Activated T-cell treated with anti-CD3 and anti-CD28 coated beads for 24 hours (primary cell): ENCODE measurements at regions not wholly inside any gene's neighbourhood (a gene's known extent, or its start where the extent isn't known, plus 50 kb on each side); places are given as distances from the start of the nearest gene placed in this dataset.

ENCODE experiments used
- DNase-seq: peaks from one replicate; pipeline ENCODE4 v3.0.0-alpha.2; 2020; ENCODE audit warnings: low read depth

DNA sequence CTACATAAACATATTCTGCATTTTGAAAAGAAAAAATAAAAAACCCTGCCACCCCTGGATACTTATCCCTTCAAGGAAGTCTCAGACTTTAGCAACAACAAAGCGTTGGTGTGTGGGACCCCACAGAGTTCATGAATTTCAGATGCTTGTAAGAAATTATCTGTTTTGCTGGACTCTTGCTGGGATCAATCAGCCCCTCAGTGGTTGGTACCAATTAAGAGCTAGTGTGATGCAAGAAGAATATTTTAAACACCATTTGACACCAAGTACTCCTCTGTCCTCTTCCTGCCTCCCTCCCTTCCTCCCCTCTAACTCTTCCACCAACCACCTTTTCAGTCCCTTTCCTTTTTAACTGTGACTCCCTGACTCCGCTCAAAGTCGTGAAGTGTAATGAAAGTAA is 51.5 kb downstream of the SST start:
- DNase-seq, result no peak

GRCh38 chr3:187617213-187617612 is 53.0 kb downstream of the SST start:
- DNase-seq, result no peak

DNA sequence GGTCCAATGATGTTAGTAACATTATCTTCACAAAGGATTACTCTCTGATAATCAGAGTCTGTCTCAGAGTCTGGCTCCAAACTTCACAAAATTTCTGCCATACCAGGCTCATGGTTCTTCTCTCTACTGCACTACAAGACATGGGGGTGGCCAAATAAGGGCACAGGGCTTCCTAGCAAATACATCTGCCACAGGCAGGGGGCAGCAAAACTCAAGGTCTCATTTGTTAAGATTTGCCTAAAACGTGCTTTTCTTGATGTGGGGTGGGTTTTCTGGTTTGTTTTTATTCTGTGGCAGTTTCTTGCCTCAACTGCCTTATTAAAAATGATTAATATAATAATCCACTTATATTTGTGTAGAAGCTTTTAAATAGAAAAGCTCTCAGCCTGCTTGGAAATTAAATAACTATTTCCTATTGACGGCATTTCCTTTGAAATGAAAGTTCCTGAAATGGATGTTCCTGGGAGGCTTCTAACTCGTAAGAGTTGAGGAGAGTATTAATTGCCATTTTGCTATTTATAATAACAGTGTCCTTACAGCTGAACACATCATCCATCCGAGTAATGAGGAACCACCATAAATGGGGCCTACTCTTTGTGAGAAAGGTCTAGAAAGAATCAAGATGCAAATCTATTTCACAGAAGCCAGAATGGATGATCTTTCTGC is 53.8 kb downstream of the SST start:
- DNase-seq, result peak; percentile 38

- no peak for DNase-seq
Measured at GRCh38 chr3:187615630-187616029, 54.6 kb downstream of the SST start.

GRCh38 chr3:187612656-187613055 is 57.5 kb downstream of the SST start:
- DNase-seq, result no peak

DNA sequence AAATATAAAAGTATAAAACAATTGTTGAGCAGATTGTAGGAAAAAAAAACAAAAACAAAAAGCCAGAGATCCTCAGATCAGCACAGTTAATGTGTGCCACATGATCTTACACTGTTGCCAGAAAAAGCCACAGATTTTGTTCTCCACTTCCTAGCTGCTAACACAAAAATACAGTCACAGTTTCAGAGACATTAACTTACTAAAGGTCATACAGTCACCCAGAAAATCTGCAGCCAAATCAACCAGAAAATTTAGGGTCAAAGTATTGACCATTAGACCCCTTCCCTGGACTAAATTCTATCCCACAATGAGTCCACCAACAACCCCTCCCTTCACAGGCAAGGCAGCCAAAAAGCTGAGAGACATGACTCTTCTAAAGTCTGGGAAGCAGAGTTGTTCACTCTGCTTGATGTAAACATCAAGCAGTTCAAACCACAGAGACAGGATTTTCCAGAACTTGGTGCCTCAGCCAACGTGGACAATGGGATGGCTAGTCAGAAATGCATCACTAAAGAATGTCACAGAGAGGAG is 59.1 kb downstream of the SST start:
- DNase-seq, result no peak

- DNase-seq, result no peak
Measured at GRCh38 chr3:187594272-187594671, 75.9 kb downstream of the SST start.

DNA sequence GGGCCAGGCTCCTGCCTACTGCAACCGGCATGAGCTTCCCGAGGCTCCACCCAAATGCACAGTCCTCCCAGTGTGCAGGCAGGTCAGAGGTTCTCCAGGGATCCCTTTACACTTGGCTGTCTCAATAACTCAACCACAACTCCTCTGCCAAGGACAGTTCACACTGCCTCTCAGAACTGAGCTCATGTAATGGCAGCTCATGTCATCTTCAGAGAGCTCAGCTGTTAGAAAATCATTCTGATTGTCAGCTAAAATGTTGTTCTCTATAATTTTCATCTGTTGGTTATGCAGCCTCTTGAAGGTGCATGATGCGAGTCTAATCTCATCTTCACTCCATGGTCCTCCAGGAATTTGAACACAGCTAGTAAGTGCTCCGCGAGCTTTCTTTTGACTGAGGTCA is 76.7 kb downstream of the SST start:
- no peak for DNase-seq

DNA sequence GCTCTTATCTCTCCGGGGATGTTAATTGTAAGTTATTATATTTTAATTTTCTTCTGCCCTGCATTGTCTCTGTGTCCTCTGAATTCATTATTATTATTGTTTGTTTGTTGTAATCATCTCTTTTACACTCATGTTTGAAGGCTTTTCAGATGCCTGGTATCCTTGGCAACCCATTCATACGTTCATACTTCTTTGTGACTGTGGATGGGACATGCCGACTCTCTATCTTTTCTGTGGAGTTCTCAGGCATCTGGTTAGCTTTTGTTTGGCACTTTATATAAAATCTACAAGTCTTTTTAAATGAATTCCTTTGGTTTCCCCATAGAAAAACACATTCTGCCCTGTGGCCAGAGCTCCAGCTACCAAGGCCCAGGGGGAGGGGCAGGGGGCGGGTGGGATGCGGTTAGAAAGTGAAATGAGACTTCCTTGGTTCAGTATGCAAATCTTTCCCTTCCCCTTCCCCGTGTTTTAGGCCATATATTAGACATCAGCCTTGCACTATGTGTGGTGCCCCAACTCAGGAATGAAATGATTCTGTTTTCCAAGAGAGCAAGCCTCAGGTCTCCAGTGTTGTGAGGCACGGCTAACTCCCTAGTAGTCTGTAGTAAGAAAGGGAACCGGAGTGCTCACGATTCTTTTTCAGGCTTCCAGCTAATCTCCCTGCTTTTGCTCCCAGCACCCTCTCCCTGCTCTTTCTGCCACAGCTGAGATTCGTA is 79.2 kb downstream of the SST start:
- DNase-seq, result no peak

DNA sequence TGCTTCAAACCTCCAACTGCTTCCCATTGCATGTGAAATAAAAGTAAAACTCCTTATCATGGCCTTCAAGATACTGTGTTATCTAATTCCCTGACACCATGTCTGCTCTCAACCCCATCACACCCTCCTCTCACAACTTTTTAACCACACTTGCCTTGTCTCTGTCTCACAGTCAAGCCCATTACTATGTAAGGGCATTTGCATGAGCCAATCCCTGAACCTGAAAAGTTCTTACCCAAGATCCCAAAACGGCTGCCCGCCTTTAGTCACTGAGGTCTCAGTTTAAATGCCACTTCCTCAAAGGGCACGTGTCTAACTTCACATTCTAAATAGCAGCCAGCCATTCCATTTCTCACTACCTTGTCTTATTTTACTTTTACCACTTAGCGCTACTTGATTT is 83.1 kb downstream of the SST start:
- no peak for DNase-seq

DNA sequence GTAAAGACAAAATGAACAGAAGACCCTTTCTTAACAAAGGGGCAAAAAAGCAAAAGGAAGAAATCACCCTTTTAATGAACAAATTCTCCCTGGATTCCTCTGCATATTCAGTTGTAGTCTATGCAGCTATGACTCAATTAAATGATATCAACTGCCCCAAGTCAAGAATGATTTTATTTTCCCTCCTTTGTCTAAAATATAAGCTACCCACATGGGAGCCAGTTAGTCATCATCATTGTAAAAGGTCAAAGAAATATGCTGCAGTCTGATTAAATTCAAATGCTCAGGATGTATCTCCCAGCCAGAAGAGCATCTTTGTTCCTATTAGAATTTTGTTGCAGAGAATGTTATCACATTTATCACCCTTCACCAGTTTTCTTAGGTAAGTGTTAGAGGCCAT is 84.0 kb downstream of the SST start:
- DNase-seq, result no peak

DNA sequence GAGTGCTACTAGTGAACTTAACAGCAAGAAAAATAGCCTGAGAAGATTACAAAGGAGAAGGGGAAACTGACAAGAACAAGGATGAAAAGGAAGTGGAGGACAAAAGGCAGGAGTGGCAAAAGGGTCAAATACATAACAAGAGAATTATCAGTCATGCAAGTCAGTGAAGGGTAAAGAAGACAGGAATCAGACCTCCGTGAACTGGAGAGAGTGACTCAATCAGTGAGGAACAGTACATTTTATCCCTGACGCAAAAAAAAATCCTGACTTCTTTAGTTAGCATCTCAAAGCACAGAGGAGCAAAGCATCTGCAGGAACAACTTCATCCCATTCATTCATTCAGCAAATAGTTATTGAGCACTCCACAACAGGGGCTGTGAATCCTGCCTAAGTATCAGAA is 97.8 kb downstream of the SST start:
- DNase-seq, result no peak

DNA sequence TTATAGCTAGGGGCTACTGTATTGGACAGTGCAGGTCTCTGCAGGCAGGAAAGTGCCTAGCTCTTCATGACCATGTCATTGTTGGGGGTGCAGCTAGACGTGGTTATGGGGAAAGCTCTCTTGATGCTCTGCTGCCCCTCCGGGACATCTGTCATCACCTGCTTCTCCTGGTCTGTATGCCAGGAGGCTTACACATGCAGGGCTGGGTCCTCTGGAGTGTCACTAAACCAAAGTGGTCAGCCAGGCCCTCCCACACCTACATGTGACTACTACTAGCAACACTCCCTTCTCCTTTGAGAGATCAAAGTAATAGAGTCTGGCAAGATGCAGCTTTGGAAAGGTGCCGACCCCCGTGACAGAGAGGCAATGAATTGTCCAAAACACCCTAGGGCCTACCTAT is 98.5 kb downstream of the SST start:
- DNase-seq, result no peak

DNA sequence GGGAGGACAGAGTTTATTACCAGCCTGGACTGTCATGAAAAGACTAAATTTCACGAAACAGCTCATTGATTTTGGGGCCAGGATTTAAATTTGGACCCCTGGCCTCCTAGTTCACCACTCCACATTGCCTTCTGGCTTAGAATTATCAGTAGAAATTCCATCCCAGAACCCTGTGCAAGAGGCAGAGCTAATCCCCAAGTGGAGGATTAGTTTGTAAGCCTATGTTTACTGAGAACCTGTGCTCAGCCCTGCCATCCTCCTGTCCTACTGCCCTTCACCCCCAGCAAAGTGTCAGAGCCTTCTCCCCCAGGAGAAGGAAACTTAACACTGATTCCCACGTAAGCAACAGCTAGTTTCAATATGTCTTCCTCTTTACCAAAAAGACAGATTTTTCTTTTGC is 99.4 kb downstream of the SST start:
- no peak for DNase-seq

DNA sequence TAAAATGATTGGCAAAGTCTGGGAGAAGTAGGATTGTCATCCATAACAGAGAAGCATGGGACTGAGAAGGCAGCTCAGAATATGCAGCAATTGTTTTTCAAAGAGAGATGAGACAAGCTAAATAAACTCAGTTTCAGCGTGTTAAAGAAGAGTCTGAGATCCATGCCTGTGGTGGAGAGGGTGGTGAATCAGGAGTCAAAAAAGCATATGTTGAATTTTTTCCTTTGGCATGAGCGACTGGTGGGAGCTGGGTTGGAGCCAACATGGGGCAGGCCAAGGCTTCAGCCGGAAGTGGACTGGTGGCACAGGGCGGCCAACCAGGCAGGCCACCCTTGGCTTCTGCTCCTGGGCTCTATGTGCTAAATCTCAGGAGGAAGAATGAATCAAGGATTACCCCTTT is 102.0 kb downstream of the SST start:
- DNase-seq, result no peak

DNA sequence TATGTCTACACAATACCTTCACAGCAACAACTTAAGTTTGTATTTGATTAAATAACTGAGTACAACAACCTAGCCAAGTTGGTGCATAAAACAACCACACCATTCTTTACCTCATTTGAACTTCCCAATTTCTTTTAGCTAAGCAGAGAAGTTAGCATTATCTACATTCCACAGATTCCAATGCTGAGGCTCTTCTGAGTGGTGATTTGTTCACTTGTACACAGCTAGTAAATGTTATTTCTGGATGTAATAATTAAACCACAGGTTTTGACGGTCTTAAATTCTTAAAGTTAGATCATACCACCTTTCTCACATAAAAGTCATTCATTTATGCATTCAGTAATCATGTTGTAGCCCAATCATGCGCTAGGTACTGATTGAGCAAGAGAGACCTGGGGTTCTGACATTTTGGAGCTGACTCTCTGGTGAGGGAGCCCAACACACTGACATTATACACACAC is 102.5 kb downstream of the SST start:
- no peak for DNase-seq

- DNase-seq, result no peak
Measured at GRCh38 chr3:187567021-187567420, 103.2 kb downstream of the SST start.

DNA sequence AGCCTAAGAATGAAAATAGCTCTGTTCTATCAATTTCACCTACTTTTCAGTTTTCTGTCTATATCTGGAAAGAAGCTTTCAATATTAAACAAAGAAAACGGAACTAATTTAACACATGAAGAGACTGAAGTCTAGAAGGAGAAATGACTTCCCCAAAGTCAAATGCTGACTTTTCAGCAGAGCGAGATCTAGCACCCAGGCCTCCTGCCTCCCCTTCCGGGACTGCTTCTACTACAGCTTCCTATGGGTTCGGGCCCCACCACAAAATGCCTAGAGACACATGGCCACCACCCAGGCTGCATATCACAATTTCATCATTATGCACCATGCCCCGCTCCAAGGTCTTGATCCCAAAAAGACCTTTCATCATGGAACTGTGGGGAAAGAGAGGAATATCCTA is 104.5 kb downstream of the SST start:
- DNase-seq, result no peak

GRCh38 chr3:187558990-187559389 is 111.2 kb downstream of the SST start:
- DNase-seq, result no peak

GRCh38 chr3:187551416-187551815 is 118.8 kb downstream of the SST start:
- no peak for DNase-seq

DNA sequence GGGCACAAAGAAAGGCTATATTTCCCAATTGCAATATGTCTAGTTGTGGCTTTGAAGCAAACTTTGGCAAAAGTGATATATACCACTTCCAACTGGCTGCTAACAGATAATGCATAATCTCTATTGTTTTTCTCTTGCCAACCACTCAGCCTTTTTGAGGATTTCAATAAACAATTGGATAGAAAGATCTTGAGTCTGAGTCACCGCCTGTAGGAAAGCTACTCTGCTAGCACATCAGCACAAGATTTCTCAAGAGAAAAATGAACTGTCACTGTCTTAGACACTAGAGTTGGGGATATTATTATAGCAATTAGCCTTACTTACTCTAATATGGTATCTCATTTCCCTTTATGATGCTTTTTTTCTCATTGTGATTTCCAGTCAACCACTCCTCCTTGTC is 119.7 kb downstream of the SST start:
- DNase-seq, result no peak

DNA sequence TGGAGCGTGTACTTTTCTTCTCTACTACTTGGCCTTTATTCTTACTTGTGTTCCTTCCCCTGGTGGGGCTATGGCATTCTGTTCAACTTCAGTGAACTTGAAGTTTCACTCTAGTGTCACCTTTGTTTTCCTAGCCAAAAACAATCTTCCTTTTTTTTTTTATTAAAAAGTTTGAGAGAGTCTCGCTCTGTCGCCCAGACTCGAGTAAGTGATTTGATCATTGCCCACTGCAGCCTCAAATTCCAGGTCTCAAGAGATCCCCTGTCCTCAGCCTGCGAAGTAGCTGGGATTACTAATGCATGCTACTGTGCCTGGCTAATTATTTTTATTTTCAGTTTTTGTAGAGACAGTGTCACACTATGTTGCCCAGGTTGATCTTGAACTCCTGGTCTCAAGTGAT is 124.8 kb downstream of the SST start:
- DNase-seq, result no peak

- DNase-seq, result no peak
Measured at GRCh38 chr3:187544326-187544725, 125.9 kb downstream of the SST start.

DNA sequence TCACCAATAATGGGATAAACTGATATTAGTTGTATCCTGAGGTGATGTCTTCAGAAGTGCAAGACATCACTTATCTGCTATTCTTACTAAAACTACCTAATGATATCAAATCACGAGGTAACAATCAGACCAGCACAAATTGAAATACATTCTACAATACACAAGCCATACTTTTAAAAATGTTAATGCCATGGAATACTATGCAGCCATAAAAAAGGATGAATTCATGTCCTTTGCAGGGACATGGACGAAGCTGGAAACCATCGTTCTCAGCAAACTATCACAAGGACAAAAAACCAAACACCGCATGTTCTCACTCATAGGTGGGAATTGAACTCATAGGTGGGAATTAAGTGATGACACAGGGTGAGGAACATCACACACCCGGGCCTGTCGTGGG is 129.3 kb downstream of the SST start:
- no peak for DNase-seq
